GM12878 (cell line): ENCODE measurements at regions not wholly inside any gene's neighbourhood (a gene's known extent, or its start where the extent isn't known, plus 50 kb on each side); places are given as distances from the start of the nearest gene placed in this dataset.

ENCODE experiments used
- ATAC-seq: fragments of 200-7000 bp; cut with Tn5 transposase; 3 replicates; pipeline ENCODE4 v1.9.1; 2020; ENCODE audit warnings: mild to moderate bottlenecking, moderate library complexity
- BruUV-seq: library from RNA; stranded (reverse); fragments of 400-500 nt; replicated peaks from 2 replicates; lab custom pipeline; 2021; lab: Mats Ljungman, UMichigan
- CTCF ChIA-PET: fragments of 300-600 bp; sonication (Branson Sonifier 250); formaldehyde crosslinking; extraction: SDS; loops from one replicate; lab custom pipeline; 2021; ENCODE audit warnings: inconsistent platforms; lab: Yijun Ruan, JAX
- POLR2A ChIA-PET: fragments of 350-600 bp; formaldehyde crosslinking; extraction: SDS; loops from one replicate; lab custom pipeline; 2021; ENCODE audit warnings: inconsistent platforms; lab: Charles Lee
- RAD21 ChIA-PET: fragments of 300-600 bp; sonication (Branson Sonifier 250); formaldehyde crosslinking; loops from one replicate; lab custom pipeline; 2023; ENCODE audit warnings: antibody characterized with exemption; ENCODE audit not compliant: unreplicated experiment; lab: Charles Lee
- SMC1A ChIA-PET: fragments of 300-600 bp; sonication (Branson Sonifier 250); formaldehyde crosslinking; loops from one replicate; lab custom pipeline; 2023; ENCODE audit not compliant: unreplicated experiment, uncharacterized antibody; lab: Charles Lee
- DNase-seq: peaks from one replicate; pipeline ENCODE4 v3.0.0-alpha.2; 2011; ENCODE audit warnings: low read depth, low spot score
- FAIRE-seq: peaks from 3 replicates; lab custom pipeline; 2011; peaks lifted over from hg19 to GRCh38; lab: Jason Lieb, UNC
- H2AFZ ChIP-seq: 2 replicates; pipeline ENCODE4 v1.6.0; 2011; ENCODE audit warnings: low read depth, low read length, control low read depth; ENCODE audit not compliant: control insufficient read depth
- H3K27ac ChIP-seq: 2 replicates; pipeline ENCODE4 v1.5.1; 2011; ENCODE audit warnings: control low read depth; ENCODE audit not compliant: control insufficient read depth, insufficient read depth
- H3K27me3 ChIP-seq, 2 experiments: replicated peaks in 1 of 2; 2 replicates each; pipeline versions ENCODE4 v1.6.0 to v1.6.1; 2011; ENCODE audit warnings: low read length in 1 of 2; ENCODE audit not compliant: control insufficient read depth in 2 of 2, insufficient read depth in 2 of 2
- H3K36me3 ChIP-seq, 2 experiments: 2 replicates each; pipeline ENCODE4 v1.5.1; 2011; ENCODE audit warnings: low read length in 1 of 2; ENCODE audit not compliant: control insufficient read depth in 2 of 2, insufficient read depth in 2 of 2
- H3K4me1 ChIP-seq: 2 replicates; pipeline ENCODE4 v1.6.1; 2011; ENCODE audit warnings: mild to moderate bottlenecking, low read length, moderate library complexity, mixed read lengths; ENCODE audit not compliant: control insufficient read depth, insufficient read depth
- H3K4me2 ChIP-seq: 2 replicates; pipeline ENCODE4 v1.6.0; 2011; ENCODE audit warnings: control low read depth; ENCODE audit not compliant: control insufficient read depth, insufficient read depth
- H3K4me3 ChIP-seq: fragments of 200-600 bp; sonication (generic); 2 replicates; pipeline ENCODE4 v1.5.1; 2016
- H3K79me2 ChIP-seq: 2 replicates; pipeline ENCODE4 v1.6.0; 2011; ENCODE audit warnings: low read length; ENCODE audit not compliant: control insufficient read depth, insufficient read depth
- H3K9ac ChIP-seq: 2 replicates; pipeline ENCODE4 v1.8.0; 2011; ENCODE audit warnings: low read length, control low read depth, mixed read lengths; ENCODE audit not compliant: control insufficient read depth, insufficient read depth
- H3K9me3 ChIP-seq: replicated peaks from 3 replicates; pipeline ENCODE4 v1.5.1; 2011; ENCODE audit warnings: mild to moderate bottlenecking, low read length; ENCODE audit not compliant: control insufficient read depth, insufficient read depth
- H4K20me1 ChIP-seq: 2 replicates; pipeline ENCODE4 v1.6.0; 2011; ENCODE audit not compliant: control insufficient read depth, insufficient read depth
- BRCA1 ChIP-seq: IDR thresholded peaks from 2 replicates; pipeline ENCODE4 v1.6.1; 2011; ENCODE audit warnings: low read depth, low read length, improper control_type of control experiment
- KDM1A ChIP-seq: fragments of 200-600 bp; sonication (generic); IDR thresholded peaks from 2 replicates; pipeline ENCODE4 v1.6.1; 2016; ENCODE audit warnings: borderline replicate concordance
- NFXL1 ChIP-seq: fragments of 450-650 bp; IDR thresholded peaks from 2 replicates; pipeline ENCODE4 v1.6.1; 2017; ENCODE audit warnings: antibody characterized with exemption, mild to moderate bottlenecking, borderline replicate concordance
- PKNOX1 ChIP-seq: fragments of 450-650 bp; IDR thresholded peaks from 2 replicates; pipeline ENCODE4 v1.6.1; 2016; ENCODE audit warnings: mild to moderate bottlenecking
- REST ChIP-seq: IDR thresholded peaks from 2 replicates; pipeline ENCODE4 v1.6.1; 2012; ENCODE audit warnings: mild to moderate bottlenecking, low read depth, low read length
- RUNX3 ChIP-seq: IDR thresholded peaks from 2 replicates; pipeline ENCODE4 v1.6.1; 2012; ENCODE audit warnings: low read length, inconsistent platforms
- ZNF24 ChIP-seq: fragments of 450-650 bp; IDR thresholded peaks from 2 replicates; pipeline ENCODE4 v1.6.1; 2017; ENCODE audit warnings: antibody characterized with exemption, mild to moderate bottlenecking
- WGBS: methylation state at CpG from one replicate; pipeline ENCODE4 v1.1.6; 2016; ENCODE audit warnings: low lambda C conversion rate; ENCODE audit not compliant: insufficient replicate concordance, insufficient coverage; ENCODE audit errors: missing lambda C conversion rate; 5-methylcytosine and 5-hydroxymethylcytosine counted together
- in situ Hi-C: fragments of 300-500 bp; cut with MboI; formaldehyde crosslinking; loops from 9 replicates; pipeline ENCODE4 v1.14.3; 2018; ENCODE audit warnings: mixed read lengths
- intact Hi-C: fragments of 100-400 bp; cut with micrococcal nuclease; formaldehyde crosslinking; loops from one replicate; pipeline ENCODE4 v1.14.2; 2022; ENCODE audit not compliant: unreplicated experiment

GRCh38 chr7:98559219-98559618 lies 57.9 kb upstream of the NPTX2 start (continued):
- TF ChIP-seq REST (no peak), ZNF24 (no peak), RUNX3 (no peak), BRCA1 (no peak), NFXL1 (no peak)

GRCh38 chr7:98557538-98558031 lies 59.5 kb upstream of the NPTX2 start:
- TF ChIP-seq PKNOX1 (no peak), KDM1A (no peak)
- H2AFZ ChIP-seq: no peak overlapping the region
- H3K9ac ChIP-seq: no peak overlapping the region
- ChIA-PET RAD21 (no interaction called here), CTCF (no interaction called here), SMC1A (no interaction called here), POLR2A (no interaction called here)
- H4K20me1 ChIP-seq: no peaks in the 10 kb centered on the region
- no peak for ATAC-seq
- H3K36me3 ChIP-seq: no peaks in the 10 kb centered on the region
- no peak overlapping the region for H3K27ac ChIP-seq
- H3K27me3 ChIP-seq: no peaks in the 10 kb centered on the region; a peak in 1 of 4 replicates
- H3K4me3 ChIP-seq: no peak overlapping the region
- H3K79me2 ChIP-seq: no peaks in the 10 kb centered on the region
- in situ Hi-C loops: no loop called here
- intact Hi-C loops: no loop called here
- 47% methylated on average over 11 of the region's 11 CpGs for WGBS
- no peak for DNase-seq
- peaks cover 2% of the 10 kb centered on the region; the same call in 1 of the 3 replicates for H3K9me3 ChIP-seq
- H3K4me2 ChIP-seq: no peak overlapping the region
- no peak for FAIRE-seq
- no peaks in the 10 kb centered on the region for H3K4me1 ChIP-seq
- BruUV-seq: no TSS peak
